ENCODE measurements at regions not wholly inside any gene's neighbourhood (a gene's known extent, or its start where the extent isn't known, plus 50 kb on each side); places are given as distances from the start of the nearest gene placed in this dataset.

DNA sequence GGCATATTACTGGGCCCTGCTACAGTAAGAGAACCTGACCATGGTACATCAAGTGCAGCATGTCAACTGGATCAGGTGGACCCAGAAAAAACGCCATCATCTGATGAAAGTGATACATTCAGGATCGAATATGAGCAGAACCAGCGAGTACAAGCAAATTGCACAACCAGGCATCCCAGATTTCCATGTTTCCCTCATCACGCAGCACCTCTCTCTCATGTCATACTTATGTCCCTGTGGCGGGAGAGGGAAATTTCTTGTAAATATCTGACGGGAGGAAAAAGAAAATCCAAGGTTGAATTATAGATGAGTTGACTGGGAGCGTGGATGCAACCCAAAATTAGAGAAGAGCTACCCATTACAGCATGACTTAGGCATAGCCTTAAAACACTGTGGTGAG lies 608.5 kb upstream of the FAT1 start:
- Histone ChIP-seq H3K4me3 (ENCODE audit: low read length in 3 of 3) (no peak overlapping the region), H3K9ac (ENCODE audit: low read length in 3 of 3) (no peak overlapping the region), H3K27ac (ENCODE audit: low read depth in 2 of 2, low read length in 2 of 2) (no peak overlapping the region), H3K27me3 (ENCODE audit: control insufficient read depth, insufficient read depth, low read length) (no peaks in the 10 kb centered on the region), H3K4me1 (ENCODE audit: control insufficient read depth in 2 of 3, insufficient read depth in 2 of 3, low read depth in 1 of 3, low read length in 3 of 3) (no peaks in the 10 kb centered on the region), H3K9me3 (ENCODE audit: control insufficient read depth in 2 of 3, insufficient read depth in 1 of 3, low read length in 3 of 3) (no peaks in the 10 kb centered on the region), H3K36me3 (ENCODE audit: control insufficient read depth in 2 of 3, insufficient read depth in 3 of 3, low read length in 3 of 3) (no peaks in the 10 kb centered on the region)
- intact Hi-C loops (cut with DNase I), result no loop called here
- FAIRE-seq, result no peak
- no peak for DNase-seq
- TF ChIP-seq CTCF (IDR thresholded peaks at IDR 0.05; ENCODE audit: borderline replicate concordance, extremely low read depth, insufficient read depth), result no peak

DNA sequence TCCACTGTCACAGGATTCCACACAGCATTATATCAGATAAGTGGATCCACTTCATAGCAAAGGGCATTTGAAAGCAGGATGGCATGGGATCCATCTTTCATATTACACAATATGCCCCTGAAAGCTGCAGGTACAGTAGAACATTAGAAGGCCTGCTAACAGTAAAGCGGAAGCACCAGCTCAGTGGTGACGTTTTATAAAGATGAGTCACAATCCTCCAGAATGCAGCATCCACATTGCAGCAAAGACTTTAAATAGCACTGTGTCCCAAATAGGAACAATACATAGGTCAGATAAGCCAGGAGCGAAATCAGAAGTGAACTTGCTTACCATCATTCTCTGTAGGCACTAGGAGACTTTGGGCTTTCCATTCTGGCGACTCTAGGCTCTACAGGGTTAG lies 609.5 kb upstream of the FAT1 start:
- intact Hi-C loops (cut with DNase I), result no loop called here
- H3K4me3 ChIP-seq (ENCODE audit: low read length in 3 of 3), result no peak overlapping the region
- H3K27ac ChIP-seq (ENCODE audit: low read depth in 2 of 2, low read length in 2 of 2), result no peak overlapping the region
- DNase-seq (no peak), FAIRE-seq (no peak)
- no peaks in the 10 kb centered on the region for H3K9me3 ChIP-seq (ENCODE audit: control insufficient read depth in 2 of 3, insufficient read depth in 1 of 3, low read length in 3 of 3)
- no peaks in the 10 kb centered on the region for H3K4me1 ChIP-seq (ENCODE audit: control insufficient read depth in 2 of 3, insufficient read depth in 2 of 3, low read depth in 1 of 3, low read length in 3 of 3)
- no peak overlapping the region for H3K9ac ChIP-seq (ENCODE audit: low read length in 3 of 3)
- H3K36me3 ChIP-seq (ENCODE audit: control insufficient read depth in 2 of 3, insufficient read depth in 3 of 3, low read length in 3 of 3), result no peaks in the 10 kb centered on the region
- TF ChIP-seq CTCF (IDR thresholded peaks at IDR 0.05; ENCODE audit: borderline replicate concordance, extremely low read depth, insufficient read depth), result no peak
- no peaks in the 10 kb centered on the region for H3K27me3 ChIP-seq (ENCODE audit: control insufficient read depth, insufficient read depth, low read length)

DNA sequence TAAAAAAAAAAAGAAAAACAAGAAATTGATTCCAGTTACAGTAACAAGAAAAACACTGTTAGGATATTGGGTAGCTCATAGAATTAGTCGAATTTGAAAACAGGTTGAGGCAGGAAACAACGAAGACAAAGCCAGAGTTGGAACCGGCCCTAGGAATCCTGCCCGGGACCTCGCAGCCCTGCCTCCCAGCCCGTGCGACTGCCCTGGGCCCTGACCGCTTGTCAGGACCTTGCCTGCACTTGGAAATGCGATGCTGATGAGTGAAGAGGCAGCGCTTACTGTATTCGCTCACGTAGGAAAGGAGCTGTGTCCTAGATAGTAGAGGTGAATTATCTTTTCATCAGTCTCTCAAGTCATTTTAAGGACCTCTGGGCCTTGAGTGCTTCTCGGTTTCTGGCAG lies 611.7 kb upstream of the FAT1 start:
- no peaks in the 10 kb centered on the region for H3K27me3 ChIP-seq (ENCODE audit: control insufficient read depth, insufficient read depth, low read length)
- no peaks in the 10 kb centered on the region for H3K9me3 ChIP-seq (ENCODE audit: control insufficient read depth in 2 of 3, insufficient read depth in 1 of 3, low read length in 3 of 3)
- TF ChIP-seq CTCF (IDR thresholded peaks at IDR 0.05; ENCODE audit: borderline replicate concordance, extremely low read depth, insufficient read depth), result no peak
- no peak overlapping the region for H3K4me3 ChIP-seq (ENCODE audit: low read length in 3 of 3)
- H3K27ac ChIP-seq (ENCODE audit: low read depth in 2 of 2, low read length in 2 of 2), result no peak overlapping the region
- no peak overlapping the region for H3K9ac ChIP-seq (ENCODE audit: low read length in 3 of 3)
- no peak for FAIRE-seq
- DNase-seq, result no peak
- intact Hi-C loops (cut with DNase I), result no loop called here
- H3K4me1 ChIP-seq (ENCODE audit: control insufficient read depth in 2 of 3, insufficient read depth in 2 of 3, low read depth in 1 of 3, low read length in 3 of 3), result no peaks in the 10 kb centered on the region
- no peaks in the 10 kb centered on the region for H3K36me3 ChIP-seq (ENCODE audit: control insufficient read depth in 2 of 3, insufficient read depth in 3 of 3, low read length in 3 of 3)

- no peak for FAIRE-seq
- H3K27ac ChIP-seq (ENCODE audit: low read depth in 2 of 2, low read length in 2 of 2), result no peak overlapping the region
Measured at GRCh38 chr4:187354740-187355139, 631.1 kb upstream of the FAT1 start.

More at GRCh38 chr4:187354740-187355139, 631.1 kb upstream of the FAT1 start:
- no peak overlapping the region for H3K9ac ChIP-seq (ENCODE audit: low read length in 3 of 3)
- H3K4me1 ChIP-seq (ENCODE audit: control insufficient read depth in 2 of 3, insufficient read depth in 2 of 3, low read depth in 1 of 3, low read length in 3 of 3), result no peaks in the 10 kb centered on the region
- H3K27me3 ChIP-seq (ENCODE audit: control insufficient read depth, insufficient read depth, low read length), result no peaks in the 10 kb centered on the region
- H3K36me3 ChIP-seq (ENCODE audit: control insufficient read depth in 2 of 3, insufficient read depth in 3 of 3, low read length in 3 of 3), result no peaks in the 10 kb centered on the region
- DNase-seq, result no peak
- H3K9me3 ChIP-seq (ENCODE audit: control insufficient read depth in 2 of 3, insufficient read depth in 1 of 3, low read length in 3 of 3), result no peaks in the 10 kb centered on the region
- H3K4me3 ChIP-seq (ENCODE audit: low read length in 3 of 3), result no peak overlapping the region
- intact Hi-C loops (cut with DNase I), result no loop called here
- TF ChIP-seq CTCF (IDR thresholded peaks at IDR 0.05; ENCODE audit: borderline replicate concordance, extremely low read depth, insufficient read depth), result no peak

Data from kidney (tissue), 13 donors.